ENCODE measurements at regions not wholly inside any gene's neighbourhood (a gene's known extent, or its start where the extent isn't known, plus 50 kb on each side); places are given as distances from the start of the nearest gene placed in this dataset.
A peak's percentile ranks its signal among the peaks of the same experiment; 100 is the strongest.

DNA sequence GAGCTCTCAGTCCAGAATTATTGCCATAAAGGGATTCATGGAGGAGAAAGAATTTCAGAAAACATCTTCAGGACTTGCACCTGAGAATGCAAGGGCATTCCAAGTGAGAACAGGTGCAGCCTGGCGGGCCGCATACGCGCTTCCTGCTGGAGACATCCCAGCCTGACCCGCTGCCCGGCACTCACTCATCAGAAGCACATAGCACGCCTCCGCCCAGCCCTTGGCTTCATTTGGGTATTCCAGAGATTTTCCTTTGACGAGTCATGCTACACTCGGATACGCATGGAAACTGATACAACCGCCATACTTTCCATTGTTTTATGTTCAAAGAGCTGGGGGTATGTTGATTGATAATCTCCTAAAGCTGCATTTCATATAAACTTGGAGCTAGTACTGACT is 228.0 kb upstream of the ID2 start:
- no peak for DNase-seq (ENCODE audit: low read depth)

DNA sequence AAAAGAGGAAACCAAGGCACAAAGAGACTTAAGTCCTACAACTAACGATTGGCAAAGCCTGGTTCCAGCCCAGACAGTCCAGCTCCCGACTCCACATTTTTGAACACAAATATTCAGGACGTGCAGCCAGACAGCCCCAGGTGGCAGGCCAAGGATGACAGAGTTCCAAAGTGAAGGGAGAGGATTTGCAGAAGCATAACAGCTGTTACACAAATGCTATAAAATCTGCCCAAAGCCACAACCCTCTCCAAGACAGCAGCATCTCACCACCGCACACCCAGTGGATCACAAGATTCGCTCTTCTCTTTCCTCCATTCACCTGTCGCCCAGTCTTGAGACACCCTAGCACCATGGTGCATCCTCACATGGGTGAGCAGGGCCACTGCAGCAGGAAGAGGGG is 227.1 kb upstream of the ID2 start:
- DNase-seq (ENCODE audit: low read depth): no peak

DNA sequence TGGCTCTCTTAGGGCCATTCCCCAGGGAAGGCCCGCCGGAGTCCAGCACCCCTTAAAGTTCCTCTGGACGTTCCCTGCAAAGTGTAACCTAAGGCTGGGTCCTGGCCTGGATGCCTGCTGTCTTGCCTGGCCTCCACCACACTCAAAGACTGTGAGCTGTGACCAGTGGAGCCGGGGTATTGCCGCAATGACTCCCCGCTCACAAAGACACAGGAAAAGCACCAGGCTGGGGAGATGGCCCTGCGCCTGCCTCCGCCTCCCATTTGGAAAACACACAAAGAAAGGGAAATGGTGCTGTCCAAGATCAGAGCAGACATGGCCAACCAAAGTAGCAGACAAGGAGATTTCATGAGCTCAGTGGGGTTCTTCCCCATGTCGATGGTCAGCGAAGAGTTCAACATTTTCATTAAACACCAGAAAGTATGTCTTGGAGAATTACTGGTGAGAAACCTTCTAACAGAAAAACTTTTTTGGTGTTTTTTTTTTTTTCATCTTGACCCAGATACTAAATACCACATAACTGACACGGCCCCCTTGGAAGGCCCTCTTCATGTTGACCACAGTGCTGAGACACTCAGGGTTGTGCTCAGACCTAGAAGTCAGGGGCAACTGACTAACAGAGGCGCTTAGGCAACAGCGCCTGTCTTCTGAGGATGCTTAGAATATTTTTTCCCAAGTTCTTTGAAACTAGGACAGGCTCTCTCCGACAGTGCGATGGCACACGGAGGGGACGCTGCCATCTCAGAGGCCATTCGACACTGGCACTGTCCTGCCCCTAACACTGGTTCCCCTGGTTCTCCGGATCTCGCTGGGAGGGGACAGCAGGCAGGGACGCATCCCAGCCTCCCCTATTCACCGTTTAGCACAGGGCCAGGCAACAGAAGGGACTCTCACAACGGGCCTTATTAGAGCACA is 226.4 kb upstream of the ID2 start:
- no peak for DNase-seq (ENCODE audit: low read depth)

DNA sequence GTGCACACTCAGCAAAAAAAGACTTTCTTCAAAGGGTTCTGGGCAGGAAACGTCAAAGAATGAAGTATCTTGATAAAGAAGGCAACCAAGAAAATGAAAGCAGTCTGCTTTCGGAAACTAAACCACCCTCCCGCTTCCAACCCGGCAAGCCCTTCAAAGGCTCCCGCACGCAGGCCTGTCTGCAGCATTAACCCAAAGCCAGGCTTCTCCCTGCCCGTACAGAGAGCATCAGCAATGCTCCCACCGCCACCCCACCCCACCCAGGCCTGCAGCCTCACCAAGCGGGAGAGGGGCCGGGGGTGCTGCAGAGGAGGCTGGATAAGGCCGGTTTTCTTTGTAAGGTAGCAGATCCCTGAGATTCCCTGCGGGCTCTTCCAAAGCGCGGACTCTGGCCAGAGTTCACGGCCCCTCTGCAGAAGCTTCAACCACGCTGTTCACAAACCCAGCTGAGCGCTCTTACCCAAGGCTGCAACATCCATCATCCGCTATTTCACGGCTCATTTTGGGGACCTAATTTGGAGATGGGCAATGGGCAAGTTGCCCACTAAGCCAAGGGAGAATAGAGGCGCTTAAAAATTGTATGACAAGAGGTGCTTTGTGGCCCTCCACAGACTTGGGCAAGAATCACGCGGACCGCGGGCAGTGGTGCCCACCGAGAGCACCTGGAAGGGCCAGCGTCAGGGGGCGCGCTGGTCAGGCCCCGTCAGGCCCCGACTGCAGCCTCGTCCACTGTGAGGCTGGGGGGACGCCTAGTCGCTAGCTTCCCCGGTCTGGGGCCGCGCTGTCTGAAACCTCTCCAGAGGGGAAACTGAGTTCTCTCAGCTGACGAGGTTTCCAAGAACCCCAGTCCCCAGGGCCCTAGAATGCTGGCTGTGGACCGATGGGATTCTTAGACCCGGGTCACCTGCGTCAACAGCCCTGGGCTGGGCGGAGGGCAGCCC is 225.4 kb upstream of the ID2 start:
- DNase-seq (ENCODE audit: low read depth): no peak

DNA sequence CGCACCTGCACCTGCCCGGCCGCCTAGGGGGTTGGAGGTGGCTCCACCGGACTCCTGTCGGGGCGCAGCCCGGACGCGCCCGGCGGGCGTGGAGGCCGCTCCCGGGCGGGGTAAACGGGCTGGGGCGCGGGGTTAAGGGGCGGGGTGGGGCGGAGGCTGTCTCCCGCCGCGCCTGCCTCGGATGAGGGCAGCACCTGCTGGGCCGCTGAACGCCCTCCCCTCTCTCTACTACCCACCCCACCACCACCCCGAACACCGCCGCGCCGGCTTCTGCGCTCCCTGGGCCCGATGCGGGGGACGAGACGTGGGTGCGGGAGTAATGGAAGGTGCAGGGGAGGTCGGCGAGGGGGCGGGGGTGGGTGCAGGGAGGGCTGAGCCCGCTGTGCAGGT is 224.8 kb upstream of the ID2 start:
- DNase-seq (ENCODE audit: low read depth): no peak

DNA sequence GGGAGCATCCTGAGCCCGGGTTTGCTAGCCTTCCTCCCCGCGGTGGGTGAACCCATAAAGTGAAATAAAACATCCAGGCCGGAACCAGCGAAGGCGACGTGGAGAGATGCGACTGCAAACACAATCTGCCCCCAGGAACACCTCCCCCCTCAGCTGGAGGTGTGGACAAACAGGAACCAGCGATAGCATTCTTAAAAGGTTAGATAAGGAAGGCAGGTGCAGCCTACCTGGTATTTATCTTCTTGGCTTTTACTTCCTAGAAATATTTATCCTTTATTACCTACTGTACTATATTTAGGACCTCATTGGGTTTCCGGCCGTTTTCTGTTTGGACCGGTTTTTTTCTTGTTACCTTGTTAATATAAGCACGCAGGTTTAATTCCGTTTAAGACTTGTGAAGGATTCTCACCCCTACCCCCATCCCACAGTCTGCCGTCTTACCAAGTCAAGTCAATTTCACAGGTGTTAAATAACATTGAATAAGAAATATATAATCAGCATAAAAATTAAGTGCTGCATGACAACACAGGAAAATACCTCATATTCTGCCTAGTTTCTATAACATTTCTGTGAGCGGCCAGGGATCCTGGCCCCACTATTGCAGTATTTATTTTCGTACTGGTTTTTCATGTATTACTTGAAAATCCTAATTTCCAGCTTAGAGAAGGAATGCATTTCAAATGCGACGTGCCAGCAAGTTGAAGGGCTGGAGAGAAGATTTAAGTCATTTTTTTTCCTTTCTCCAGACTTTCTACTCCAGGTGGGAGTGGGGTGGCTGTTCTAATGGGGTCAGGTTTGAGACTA is 224.0 kb upstream of the ID2 start:
- no peak for DNase-seq (ENCODE audit: low read depth)

DNA sequence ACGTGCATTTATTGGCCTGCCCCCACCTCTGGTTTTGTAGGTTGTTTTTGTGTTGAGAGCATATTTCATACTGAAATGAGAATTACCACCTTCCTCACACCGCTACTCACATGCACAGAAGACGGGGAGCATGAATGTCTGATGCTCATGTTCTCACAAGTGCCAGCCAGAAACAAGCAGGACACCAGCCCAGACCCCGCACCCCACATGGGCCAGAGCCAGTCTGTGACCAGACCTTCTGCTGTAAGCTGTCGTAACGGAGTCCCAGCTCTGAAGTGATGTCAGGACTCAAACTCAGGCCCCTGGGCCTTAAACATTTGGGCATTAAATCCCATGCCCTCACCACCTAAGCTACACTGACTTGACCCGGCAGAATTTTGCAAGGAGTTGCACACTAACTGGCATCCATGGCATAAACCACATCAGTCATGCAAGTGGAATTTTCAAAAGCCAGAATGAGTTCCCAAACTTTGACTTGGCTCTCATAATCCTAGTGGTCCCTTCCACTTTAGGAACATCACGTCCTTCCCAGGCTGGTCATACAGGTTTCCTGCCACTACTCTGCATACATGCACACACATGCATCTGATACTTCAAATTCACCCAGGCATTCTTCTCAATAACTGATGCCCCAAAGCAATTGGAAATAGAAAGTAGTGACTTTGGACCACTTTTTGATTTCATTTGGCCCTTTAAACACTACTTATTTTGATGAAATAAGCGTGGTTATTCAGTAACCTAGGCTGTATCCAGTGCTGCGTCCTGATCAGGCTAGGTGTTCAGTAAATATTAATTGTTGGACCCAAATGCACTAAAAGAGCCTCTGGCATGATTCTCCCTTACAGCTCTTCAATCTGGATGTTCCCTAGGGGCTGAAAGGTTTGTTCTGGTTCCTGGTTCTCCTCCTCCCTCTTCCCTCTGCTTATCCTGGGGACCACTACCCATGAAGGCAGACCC is 223.1 kb upstream of the ID2 start:
- DNase-seq (ENCODE audit: low read depth): no peak

DNA sequence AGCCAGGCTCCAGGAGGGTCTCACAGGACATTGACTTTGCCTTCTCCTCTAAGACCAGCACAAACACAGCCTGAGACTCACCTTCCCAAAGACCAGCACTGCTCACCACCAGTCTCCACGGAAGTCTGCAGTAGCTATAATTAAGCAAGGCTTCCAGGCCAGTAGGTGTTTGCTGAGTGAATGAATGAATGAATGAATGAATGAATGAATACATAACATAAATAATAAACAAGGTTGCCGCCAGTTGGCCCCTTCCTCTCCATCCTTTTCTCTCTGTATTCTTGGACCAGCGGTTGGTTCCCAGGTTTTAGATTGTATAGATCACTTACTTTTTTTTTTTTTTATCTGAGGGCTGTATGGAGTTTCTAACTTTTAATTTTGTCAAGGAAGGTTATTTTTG is 222.4 kb upstream of the ID2 start:
- DNase-seq (ENCODE audit: low read depth): no peak

DNA sequence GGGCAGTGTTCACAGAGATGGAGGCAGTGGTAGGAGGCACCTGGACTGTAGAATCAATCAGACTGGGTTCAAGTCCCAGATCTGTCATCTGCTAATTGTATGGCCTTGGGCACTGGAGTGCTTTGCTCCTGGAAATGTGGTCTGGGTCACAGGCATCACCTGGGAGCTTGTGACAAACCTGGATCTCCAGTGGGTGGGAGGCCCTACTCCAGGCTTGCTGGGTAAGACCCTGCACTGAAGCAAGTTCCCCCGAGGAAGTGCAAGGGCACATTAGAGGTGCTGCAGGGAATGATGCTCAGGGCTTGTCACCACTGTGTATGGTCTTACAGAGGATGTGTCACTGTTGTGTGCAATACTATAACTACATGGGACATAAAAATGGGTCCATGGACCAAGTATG is 220.5 kb upstream of the ID2 start:
- DNase-seq (ENCODE audit: low read depth): no peak

DNA sequence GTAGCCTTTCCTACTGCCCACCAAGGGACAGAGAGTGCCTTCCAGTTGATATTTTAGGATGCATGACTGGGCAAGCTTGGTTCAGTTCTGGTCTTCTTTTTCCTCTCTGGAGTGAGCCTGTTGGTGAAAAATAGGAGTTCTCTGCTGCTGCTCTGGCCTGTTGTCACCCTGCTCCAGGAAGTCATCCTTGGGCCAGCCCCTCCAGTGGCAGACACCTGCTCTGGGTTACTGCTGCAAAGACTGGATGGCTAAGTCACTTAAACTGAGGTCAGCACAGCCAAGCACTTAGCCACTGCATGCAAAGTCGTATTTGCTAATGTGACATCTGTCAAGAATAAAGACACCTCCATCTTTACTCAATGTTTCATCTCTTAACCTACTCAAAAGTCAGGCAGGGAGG is 219.6 kb upstream of the ID2 start:
- no peak for DNase-seq (ENCODE audit: low read depth)

DNA sequence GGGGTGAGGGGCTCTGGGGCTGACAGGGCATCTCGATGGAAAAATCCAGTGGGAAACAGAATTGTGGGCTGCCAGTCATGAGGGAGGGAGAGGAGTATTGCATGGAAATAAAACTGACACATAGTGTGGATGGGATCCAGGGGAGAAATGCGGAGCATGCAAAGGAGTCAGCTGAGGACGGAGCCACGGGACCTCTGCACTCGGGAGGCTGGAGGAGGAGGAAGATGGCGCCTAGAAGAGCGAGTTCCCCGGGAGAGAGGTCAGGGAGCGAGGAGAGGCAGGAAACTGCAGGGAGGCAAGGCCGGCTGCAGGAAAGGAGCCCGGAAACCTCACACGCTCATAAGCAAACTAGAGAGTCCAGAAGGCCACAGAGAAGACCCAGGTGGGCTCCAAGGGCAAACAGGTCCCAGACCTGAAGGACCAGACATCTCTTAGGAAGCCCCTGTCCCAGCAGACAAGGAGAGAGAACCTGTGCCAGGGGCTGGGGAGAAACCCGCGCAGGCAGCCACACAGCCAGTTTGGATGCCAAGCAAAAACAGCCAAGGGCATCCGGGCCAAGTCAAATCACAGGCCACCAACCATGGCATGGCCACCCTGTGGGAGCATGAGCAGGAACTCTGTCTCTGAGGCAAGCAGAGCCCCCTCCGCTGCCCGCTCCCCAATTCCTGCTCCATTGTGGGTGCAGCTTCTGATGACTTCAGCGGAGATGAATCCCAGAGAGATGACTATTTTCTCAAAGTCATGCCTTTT is 218.8 kb upstream of the ID2 start:
- DNase-seq (ENCODE audit: low read depth): no peak

DNA sequence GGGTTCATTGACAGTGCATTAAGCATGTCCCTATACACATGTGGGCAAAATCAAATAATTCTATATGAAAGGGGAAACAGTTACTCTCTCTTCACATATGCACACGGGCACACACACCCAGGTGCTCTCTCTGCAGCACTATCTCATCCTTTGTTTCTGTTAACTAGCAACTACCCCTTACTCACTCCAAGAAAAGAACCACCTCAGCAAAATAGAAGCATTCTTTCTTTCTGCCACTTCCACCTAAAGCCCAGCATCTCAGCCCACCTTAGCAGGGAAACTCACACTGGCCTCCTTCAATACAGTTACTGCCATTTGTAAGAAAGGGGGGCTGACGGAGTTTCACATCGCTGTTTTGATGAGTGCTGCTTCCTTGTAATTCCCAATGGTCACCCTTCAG is 216.3 kb upstream of the ID2 start:
- no peak for DNase-seq (ENCODE audit: low read depth)

DNA sequence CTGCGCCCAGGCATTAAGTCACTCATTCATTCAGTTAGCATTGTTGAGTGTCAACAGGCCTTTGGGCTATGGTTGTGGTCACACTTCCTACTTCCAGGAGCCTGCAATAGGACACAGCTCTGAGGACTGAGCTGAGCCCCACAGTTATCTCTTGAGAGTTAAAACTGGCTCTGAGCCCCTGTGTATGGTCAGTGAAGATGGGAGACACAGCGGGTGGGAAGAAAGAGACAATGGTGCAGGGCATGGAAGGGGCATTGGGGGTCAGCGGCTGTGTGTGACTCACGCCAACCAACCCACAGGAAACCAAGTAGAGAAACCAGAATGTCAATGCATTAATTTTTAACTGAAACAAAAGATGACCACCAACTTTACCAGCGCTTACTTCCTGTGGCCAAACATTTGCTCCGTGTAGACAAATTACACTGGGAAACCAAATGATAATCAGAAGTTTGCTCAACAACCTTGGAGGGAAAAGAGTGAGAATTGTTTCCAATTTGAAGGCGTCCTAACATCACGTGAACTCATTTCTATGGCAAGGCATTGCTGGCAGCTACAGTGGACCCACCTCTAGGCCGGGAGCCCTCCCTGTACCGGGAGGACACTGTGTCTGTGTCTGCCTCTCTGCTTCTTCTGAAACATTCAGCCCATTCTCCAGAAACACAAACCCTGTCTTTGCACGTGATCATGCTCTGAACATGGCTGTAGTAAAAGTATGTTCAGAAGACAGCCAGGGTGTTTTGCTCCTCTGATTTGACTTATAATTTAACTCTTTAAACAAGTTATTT is 212.0 kb upstream of the ID2 start:
- DNase-seq (ENCODE audit: low read depth): no peak

DNA sequence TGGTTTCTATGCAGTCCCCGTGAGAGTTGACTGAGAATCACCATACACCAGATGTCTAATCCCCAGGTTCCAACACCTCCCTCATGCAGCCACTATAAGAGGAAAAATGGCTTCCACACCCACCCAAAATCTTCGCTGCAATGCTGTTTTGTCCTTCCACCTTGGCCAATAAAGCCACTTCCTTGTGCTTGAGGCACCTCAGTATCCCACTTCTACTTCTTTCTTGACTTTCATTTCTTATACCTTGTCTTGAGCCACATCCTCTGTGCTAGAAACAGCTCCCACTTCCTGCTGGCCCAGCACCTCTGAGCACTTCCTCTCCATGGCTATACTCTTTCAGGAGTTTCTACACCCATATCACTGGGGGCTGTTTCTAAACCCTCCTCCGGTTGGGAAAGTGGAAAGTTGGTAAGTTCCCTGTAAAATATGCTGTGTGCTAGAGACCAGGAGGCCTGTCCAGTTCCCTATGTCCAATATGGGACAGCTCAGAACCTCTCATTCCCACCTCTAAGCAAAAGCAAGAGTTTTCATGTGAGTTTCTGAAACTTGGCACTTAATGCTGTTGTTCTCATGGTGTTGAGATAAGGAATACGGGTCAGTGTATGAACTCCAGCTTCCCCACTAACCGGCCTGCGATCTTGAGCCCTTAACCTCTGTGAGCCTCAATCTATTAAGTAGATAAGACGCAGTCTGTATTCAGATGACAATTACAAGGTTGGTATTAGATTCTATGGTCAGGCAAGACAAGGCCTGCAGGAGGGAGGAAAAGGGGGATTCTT is 209.1 kb upstream of the ID2 start:
- no peak for DNase-seq (ENCODE audit: low read depth)

DNA sequence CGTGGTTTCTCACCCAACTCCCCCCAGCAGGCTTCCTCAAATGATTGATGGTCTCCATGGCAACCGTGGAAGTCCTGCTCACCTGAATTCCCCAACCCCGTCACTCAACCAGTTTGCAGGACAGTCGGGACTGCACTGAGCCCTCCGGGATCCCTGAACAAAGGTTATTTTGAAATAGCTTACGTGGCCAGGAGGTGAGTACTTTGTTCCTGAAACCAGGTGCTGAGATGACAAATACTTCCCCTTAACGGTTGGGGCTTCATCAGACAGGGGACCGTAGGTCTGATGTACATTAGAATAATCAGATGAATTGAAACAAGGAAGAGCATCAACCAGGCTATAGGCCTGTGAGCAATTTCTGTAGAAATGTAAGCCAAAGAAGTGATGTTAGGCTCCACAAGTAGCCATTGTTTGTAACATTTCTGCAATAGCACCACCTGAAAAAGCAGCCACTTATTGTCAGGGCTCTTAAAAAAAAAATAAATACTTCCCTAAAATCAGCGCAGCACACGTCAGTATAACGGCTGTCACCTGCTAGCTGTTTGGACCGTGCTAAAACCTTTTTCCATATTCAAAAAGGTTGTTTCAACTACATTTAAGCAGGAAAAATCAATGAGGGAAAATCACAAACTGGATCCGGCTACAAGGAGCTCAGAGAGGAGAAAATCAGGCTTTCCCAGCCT is 206.4 kb upstream of the ID2 start:
- no peak for DNase-seq (ENCODE audit: low read depth)

DNA sequence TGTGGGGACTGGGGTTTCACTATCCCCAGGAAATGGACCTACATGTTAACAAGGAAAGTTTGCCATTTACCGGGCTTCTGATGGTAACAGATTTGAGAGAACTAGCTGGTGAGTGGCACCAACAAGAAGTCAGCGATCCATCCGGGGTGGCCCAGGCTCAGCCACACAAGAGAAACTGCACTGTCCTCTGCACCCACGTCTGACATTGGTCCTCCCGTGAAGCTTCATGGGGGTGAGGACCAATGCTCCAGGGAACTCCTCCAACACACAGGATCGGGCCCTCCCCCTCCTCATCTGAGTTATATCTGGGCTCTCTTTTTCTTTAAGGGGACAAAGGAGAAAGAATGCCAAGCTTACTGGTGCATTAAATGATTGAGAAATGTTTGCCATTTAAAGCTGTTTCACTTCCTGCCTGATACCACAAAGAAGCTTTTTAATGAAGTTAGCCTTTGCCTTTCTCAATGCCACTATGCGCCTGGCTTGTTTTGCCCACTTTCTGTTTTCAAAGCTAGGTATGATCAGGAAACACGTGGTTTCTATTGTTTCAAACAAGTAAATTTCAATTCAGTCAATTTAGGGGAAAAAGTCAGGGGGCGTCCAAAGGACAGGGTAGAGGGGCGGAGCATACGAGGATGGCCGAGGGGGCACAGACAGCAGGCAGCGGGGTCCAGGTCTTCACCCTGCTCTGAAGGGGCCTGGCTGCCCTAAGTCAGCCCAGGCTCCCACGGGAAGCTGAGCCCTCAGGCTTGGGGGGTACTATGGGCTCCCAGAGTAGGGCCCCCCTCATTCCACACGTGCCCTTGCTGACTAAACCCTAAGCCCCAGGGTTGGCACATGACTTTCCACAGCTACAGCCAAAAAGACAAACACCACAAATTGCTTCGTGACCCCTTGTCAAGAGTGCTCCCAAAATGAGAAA is 204.0 kb upstream of the ID2 start:
- DNase-seq (ENCODE audit: low read depth): peak; percentile 37

DNA sequence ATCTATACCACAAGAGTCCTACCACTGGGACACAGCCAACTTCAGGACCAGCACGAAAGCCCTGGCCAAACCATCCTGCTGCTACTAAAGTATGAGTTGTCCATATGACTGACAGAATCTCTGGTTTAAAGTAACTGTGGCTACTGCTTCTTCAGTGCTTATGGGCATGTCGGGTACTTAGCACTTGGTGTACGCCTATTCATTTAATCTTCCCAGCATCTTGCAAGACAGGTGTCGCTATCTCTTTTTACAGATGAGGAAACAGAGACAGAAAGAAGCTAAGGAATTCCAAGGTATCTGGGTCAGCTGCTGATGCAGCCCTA is 203.4 kb upstream of the ID2 start:
- DNase-seq (ENCODE audit: low read depth): no peak

Measured in stromal cell of bone marrow (primary cell).